ENCODE measurements at regions not wholly inside any gene's neighbourhood (a gene's known extent, or its start where the extent isn't known, plus 50 kb on each side); places are given as distances from the start of the nearest gene placed in this dataset.

DNA sequence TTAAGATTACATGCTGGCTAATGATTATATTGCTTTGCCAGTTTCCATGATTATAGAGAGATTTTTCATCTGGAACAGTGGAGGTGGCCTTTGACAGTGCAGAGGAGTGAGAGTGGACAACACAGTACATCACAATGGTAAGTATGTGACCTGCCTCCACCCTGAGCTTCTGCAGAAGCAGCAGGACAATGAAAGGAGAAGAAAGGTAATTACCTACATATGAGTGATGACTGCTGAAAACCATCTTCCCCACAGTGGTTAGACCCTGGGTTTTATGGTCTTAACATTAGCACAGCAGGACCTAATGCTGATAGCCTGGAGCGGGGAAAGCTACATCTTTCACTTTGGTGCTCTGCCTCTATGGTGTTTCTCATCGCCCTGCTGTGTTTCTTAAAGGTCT, 454.7 kb upstream of the DDI1 start:
- Histone ChIP-seq H3K9me3 (replicated peaks in 1 of 2; ENCODE audit: control insufficient read depth in 1 of 2, insufficient read depth in 1 of 2, low read length in 2 of 2) (no peaks in the 10 kb centered on the region), H3K4me3 (replicated peaks in 1 of 3; ENCODE audit: low read depth in 2 of 3, low read length in 3 of 3) (no peak overlapping the region), H3K9ac (ENCODE audit: insufficient read depth, low read length, poor library complexity, severe bottlenecking) (no peak overlapping the region), H3K36me3 (replicated peaks in 1 of 2; ENCODE audit: control insufficient read depth in 1 of 2, insufficient read depth in 2 of 2, low read length in 2 of 2) (no peaks in the 10 kb centered on the region), H3K79me2 (ENCODE audit: insufficient read depth, low read length) (no peaks in the 10 kb centered on the region), H4K20me1 (ENCODE audit: insufficient read depth, low read length) (no peaks in the 10 kb centered on the region), H3K27me3 (ENCODE audit: control insufficient read depth in 2 of 2, insufficient read depth in 2 of 2, low read length in 2 of 2) (no peaks in the 10 kb centered on the region), H3K4me1 (ENCODE audit: control insufficient read depth in 1 of 2, insufficient read depth in 2 of 2, low read length in 2 of 2) (no peaks in the 10 kb centered on the region), H3K4me2 (replicated peaks; ENCODE audit: extremely low read depth, low read length, poor library complexity, severe bottlenecking) (no peak overlapping the region), H3K27ac (ENCODE audit: low read depth in 1 of 2, low read length in 2 of 2) (no peak overlapping the region), H2AFZ (ENCODE audit: insufficient read depth, low read depth, low read length, poor library complexity, severe bottlenecking) (no peak overlapping the region)
- peaks cover 0 to 4% (median 0%) of the 10 kb centered on the region in 7 donors for H3K9me3 Mint-ChIP-seq
- H3K4me1 Mint-ChIP-seq = no peaks in the 10 kb centered on the region
- H3K36me3 Mint-ChIP-seq = no peaks in the 10 kb centered on the region
- 87% methylated on average over 2 of the region's 2 CpGs for WGBS (ENCODE audit: insufficient coverage)
- no peak overlapping the region for H3K27ac Mint-ChIP-seq
- DNase-seq = no peak
- TF ChIP-seq, protein P1, sequence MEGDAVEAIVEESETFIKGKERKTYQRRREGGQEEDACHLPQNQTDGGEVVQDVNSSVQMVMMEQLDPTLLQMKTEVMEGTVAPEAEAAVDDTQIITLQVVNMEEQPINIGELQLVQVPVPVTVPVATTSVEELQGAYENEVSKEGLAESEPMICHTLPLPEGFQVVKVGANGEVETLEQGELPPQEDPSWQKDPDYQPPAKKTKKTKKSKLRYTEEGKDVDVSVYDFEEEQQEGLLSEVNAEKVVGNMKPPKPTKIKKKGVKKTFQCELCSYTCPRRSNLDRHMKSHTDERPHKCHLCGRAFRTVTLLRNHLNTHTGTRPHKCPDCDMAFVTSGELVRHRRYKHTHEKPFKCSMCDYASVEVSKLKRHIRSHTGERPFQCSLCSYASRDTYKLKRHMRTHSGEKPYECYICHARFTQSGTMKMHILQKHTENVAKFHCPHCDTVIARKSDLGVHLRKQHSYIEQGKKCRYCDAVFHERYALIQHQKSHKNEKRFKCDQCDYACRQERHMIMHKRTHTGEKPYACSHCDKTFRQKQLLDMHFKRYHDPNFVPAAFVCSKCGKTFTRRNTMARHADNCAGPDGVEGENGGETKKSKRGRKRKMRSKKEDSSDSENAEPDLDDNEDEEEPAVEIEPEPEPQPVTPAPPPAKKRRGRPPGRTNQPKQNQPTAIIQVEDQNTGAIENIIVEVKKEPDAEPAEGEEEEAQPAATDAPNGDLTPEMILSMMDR (IDR thresholded peaks at IDR 0.05) = no peak
- intact Hi-C loops (cut with micrococcal nuclease) = no loop called here
- H3K4me3 Mint-ChIP-seq = no peak overlapping the region
- no peaks in the 10 kb centered on the region for H3K27me3 Mint-ChIP-seq (ENCODE audit: low read depth in 3 of 3)

DNA sequence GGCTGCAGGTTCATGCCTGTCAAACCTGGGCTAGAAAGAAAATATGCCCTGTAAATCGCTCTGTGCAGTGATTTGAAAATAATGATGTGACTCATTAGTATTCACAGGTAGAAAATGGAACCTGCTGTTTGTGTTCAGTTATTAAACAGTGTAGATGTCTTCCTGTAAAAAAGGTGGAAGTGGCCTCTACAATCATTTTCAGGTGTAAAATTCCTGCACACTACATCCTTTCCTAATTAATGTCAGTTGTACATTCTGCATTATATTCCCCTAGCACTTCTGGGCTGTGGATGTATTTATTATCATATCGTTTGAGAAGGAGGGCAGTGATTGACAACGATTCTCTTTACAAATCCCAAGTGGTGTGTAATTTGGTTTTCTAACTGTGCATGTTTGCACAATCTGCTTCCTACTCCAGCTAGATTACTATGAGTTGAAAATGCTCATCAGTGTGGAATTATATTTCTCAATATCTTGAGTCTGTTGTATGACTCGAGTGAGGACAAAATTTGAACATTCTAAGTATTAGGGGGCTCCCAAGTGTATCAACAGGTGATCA, 454.0 kb upstream of the DDI1 start:
- Histone ChIP-seq H3K4me3 (replicated peaks in 1 of 3; ENCODE audit: low read depth in 2 of 3, low read length in 3 of 3) (no peak overlapping the region), H3K79me2 (ENCODE audit: insufficient read depth, low read length) (no peaks in the 10 kb centered on the region), H3K9ac (ENCODE audit: insufficient read depth, low read length, poor library complexity, severe bottlenecking) (no peak overlapping the region), H4K20me1 (ENCODE audit: insufficient read depth, low read length) (no peaks in the 10 kb centered on the region), H3K4me2 (replicated peaks; ENCODE audit: extremely low read depth, low read length, poor library complexity, severe bottlenecking) (no peak overlapping the region), H3K36me3 (replicated peaks in 1 of 2; ENCODE audit: control insufficient read depth in 1 of 2, insufficient read depth in 2 of 2, low read length in 2 of 2) (no peaks in the 10 kb centered on the region), H3K9me3 (replicated peaks in 1 of 2; ENCODE audit: control insufficient read depth in 1 of 2, insufficient read depth in 1 of 2, low read length in 2 of 2) (no peaks in the 10 kb centered on the region), H3K27ac (ENCODE audit: low read depth in 1 of 2, low read length in 2 of 2) (no peak overlapping the region), H2AFZ (ENCODE audit: insufficient read depth, low read depth, low read length, poor library complexity, severe bottlenecking) (no peak overlapping the region), H3K27me3 (ENCODE audit: control insufficient read depth in 2 of 2, insufficient read depth in 2 of 2, low read length in 2 of 2) (no peaks in the 10 kb centered on the region), H3K4me1 (ENCODE audit: control insufficient read depth in 1 of 2, insufficient read depth in 2 of 2, low read length in 2 of 2) (no peaks in the 10 kb centered on the region)
- H3K27me3 Mint-ChIP-seq (ENCODE audit: low read depth in 3 of 3) = no peaks in the 10 kb centered on the region
- no peak for DNase-seq
- no peak overlapping the region for H3K27ac Mint-ChIP-seq
- H3K9me3 Mint-ChIP-seq = peaks cover 0 to 2% (median 0%) of the 10 kb centered on the region in 7 donors
- WGBS (ENCODE audit: insufficient coverage) = 80% methylated on average over 1 of the region's 4 CpGs
- H3K36me3 Mint-ChIP-seq = no peaks in the 10 kb centered on the region
- H3K4me3 Mint-ChIP-seq = no peak overlapping the region
- no peaks in the 10 kb centered on the region for H3K4me1 Mint-ChIP-seq
- TF ChIP-seq, protein P1 (IDR thresholded peaks at IDR 0.05) = no peak
- intact Hi-C loops (cut with micrococcal nuclease) = no loop called here
